Calu3 (cell line): ENCODE measurements at regions not wholly inside any gene's neighbourhood (a gene's known extent, or its start where the extent isn't known, plus 50 kb on each side); places are given as distances from the start of the nearest gene placed in this dataset.

ENCODE experiments used
- BruUV-seq: library from RNA; stranded (reverse); fragments of 400-500 nt; replicated peaks from 2 replicates; lab custom pipeline; 2021; lab: Mats Ljungman, UMichigan
- CTCF ChIA-PET: fragments of 300-600 bp; sonication (Branson Sonifier 250); formaldehyde crosslinking; loops from one replicate; lab custom pipeline; 2022; ENCODE audit warnings: antibody characterized with exemption; lab: Charles Lee
- DNase-seq: peaks from one replicate; pipeline ENCODE4 v3.0.0; 2022
- H3K27ac Mint-ChIP-seq: one replicate; pipeline ENCODE4 v1.8.0; 2022; ENCODE audit warnings: mixed read lengths; ENCODE audit not compliant: unreplicated experiment
- H3K27me3 Mint-ChIP-seq: one replicate; pipeline ENCODE4 v1.8.0; 2022; ENCODE audit warnings: mixed read lengths; ENCODE audit not compliant: unreplicated experiment
- H3K36me3 Mint-ChIP-seq: one replicate; pipeline ENCODE4 v1.8.0; 2022; ENCODE audit warnings: mild to moderate bottlenecking, moderate library complexity, mixed read lengths; ENCODE audit not compliant: insufficient read depth, unreplicated experiment
- H3K4me1 Mint-ChIP-seq: one replicate; pipeline ENCODE4 v1.8.0; 2022; ENCODE audit warnings: mild to moderate bottlenecking, low read depth, mixed read lengths; ENCODE audit not compliant: unreplicated experiment
- H3K4me3 Mint-ChIP-seq: one replicate; pipeline ENCODE4 v1.8.0; 2022; ENCODE audit warnings: mild to moderate bottlenecking, low read depth, moderate library complexity, mixed read lengths; ENCODE audit not compliant: unreplicated experiment
- H3K9me3 Mint-ChIP-seq: one replicate; pipeline ENCODE4 v1.8.0; 2022; ENCODE audit warnings: low read depth, mixed read lengths; ENCODE audit not compliant: unreplicated experiment
- CTCF ChIP-seq: fragments of 200-600 bp; IDR thresholded peaks from one replicate; pipeline ENCODE4 v1.8.0; 2022; ENCODE audit warnings: antibody characterized with exemption; ENCODE audit not compliant: unreplicated experiment
- intact Hi-C: fragments of 100-400 bp; cut with micrococcal nuclease; formaldehyde crosslinking; loops from one replicate; pipeline ENCODE4 v1.10.0; 2022; ENCODE audit not compliant: unreplicated experiment

- Mint-ChIP-seq H3K27me3 (peaks cover 90% of the 10 kb centered on the region), H3K9me3 (no peaks in the 10 kb centered on the region), H3K4me1 (no peaks in the 10 kb centered on the region), H3K27ac (no peak overlapping the region), H3K36me3 (no peaks in the 10 kb centered on the region), H3K4me3 (no peak overlapping the region)
- intact Hi-C loops, result loop anchor here (10.0 kb wide), 1 partner anchor 109 kb away; no protein-coding TSS in a partner anchor
- no peak for TF ChIP-seq CTCF
- DNase-seq, result no peak
- CTCF ChIA-PET, result no interaction called here
- no TSS peak for BruUV-seq
These were observed 667.3 kb downstream of the PTPRU start for GRCh38 chr1:29903548-29904166.

GRCh38 chr1:29901624-29902325, 665.5 kb downstream of the PTPRU start:
- DNase-seq, result no peak
- no peak overlapping the region for H3K27ac Mint-ChIP-seq
- no peak overlapping the region for H3K4me3 Mint-ChIP-seq
- no peak for TF ChIP-seq CTCF
- no TSS peak for BruUV-seq
- no peaks in the 10 kb centered on the region for H3K9me3 Mint-ChIP-seq
- intact Hi-C loops, result loop anchor here (10.0 kb wide), 1 partner anchor 107 kb away; no protein-coding TSS in a partner anchor
- H3K4me1 Mint-ChIP-seq, result peaks cover 8% of the 10 kb centered on the region
- H3K36me3 Mint-ChIP-seq, result no peaks in the 10 kb centered on the region
- CTCF ChIA-PET, result no interaction called here
- peaks cover 90% of the 10 kb centered on the region for H3K27me3 Mint-ChIP-seq

GRCh38 chr1:29900712-29901111, 664.4 kb downstream of the PTPRU start:
- DNase-seq, result no peak
- Mint-ChIP-seq H3K27me3 (peaks cover 90% of the 10 kb centered on the region), H3K27ac (no peak overlapping the region), H3K4me3 (no peak overlapping the region), H3K4me1 (peaks cover 18% of the 10 kb centered on the region), H3K36me3 (no peaks in the 10 kb centered on the region), H3K9me3 (no peaks in the 10 kb centered on the region)
- no TSS peak for BruUV-seq
- CTCF ChIA-PET, result interaction anchor here (1.0 kb wide), 1 partner anchor 187 kb away, joined by 6 read pairs; no protein-coding TSS in a partner anchor
- intact Hi-C loops, result loop anchor here (10.0 kb wide), 1 partner anchor 106 kb away; no protein-coding TSS in a partner anchor
- TF ChIP-seq CTCF, result no peak

GRCh38 chr1:29900104-29900679, 663.9 kb downstream of the PTPRU start:
- CTCF ChIA-PET, result interaction anchor here (1.0 kb wide), 1 partner anchor 187 kb away, joined by 6 read pairs; no protein-coding TSS in a partner anchor
- no peak for TF ChIP-seq CTCF
- intact Hi-C loops, result loop anchor here (10.0 kb wide), 1 partner anchor 105 kb away; no protein-coding TSS in a partner anchor
- no peak overlapping the region for H3K4me3 Mint-ChIP-seq
- no peak for DNase-seq
- BruUV-seq, result no TSS peak
- no peaks in the 10 kb centered on the region for H3K36me3 Mint-ChIP-seq
- H3K27ac Mint-ChIP-seq, result no peak overlapping the region
- H3K9me3 Mint-ChIP-seq, result no peaks in the 10 kb centered on the region
- H3K27me3 Mint-ChIP-seq, result peaks cover 90% of the 10 kb centered on the region
- peaks cover 23% of the 10 kb centered on the region for H3K4me1 Mint-ChIP-seq
